ENCODE measurements at regions not wholly inside any gene's neighbourhood (a gene's known extent, or its start where the extent isn't known, plus 50 kb on each side); places are given as distances from the start of the nearest gene placed in this dataset.
"Not testable (repeated sequence)": the region's sequence is repeated elsewhere in the genome, so short reads cannot be mapped to it uniquely, and the experiment has no call there.

DNA sequence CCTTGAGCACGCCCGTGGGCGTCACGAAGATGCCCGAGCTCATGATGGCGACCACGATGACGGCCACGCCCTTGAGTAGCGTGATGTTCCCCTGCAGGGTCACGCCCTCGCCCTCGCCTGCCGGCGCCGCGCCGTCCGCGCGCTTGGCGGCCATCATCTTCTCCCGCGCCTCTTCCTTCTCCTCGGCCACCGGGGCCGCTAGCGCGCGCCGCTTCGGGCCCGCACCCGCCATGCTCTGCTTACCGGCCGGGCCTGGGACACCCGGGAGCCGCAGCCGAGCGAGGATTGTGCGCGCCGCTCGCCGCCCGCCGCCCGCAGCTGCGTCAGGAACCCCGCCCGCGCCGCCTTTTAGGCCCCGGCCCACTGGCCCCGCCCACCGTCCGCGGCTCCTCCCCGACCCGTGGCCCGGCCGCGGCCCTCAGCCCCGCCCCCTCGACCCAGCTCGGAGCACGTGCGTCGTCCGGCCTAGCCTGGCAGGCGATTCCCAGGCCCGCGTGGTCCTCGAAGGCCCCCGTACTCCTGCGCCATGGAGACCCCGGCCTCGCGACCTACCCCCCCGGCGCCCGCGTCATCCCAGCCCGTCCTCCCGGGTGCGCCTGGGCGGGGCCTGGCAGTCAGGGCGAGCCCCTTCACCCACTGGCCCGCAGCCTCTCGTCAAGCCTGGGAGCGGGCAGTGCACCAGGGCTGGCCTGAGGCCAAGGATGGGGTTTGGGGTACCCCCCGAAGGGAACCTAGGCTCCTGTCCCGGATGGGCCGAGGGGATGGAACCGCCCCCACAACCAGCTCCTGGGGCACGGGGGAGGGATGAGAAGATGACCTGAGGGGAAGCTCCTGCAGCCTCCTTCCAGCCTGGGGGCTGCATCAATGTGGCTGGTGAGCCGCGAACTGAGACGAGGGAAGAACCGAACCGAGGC is 79.0 kb upstream of the METTL9 start (continued):
- TF ChIP-seq, protein P1, sequence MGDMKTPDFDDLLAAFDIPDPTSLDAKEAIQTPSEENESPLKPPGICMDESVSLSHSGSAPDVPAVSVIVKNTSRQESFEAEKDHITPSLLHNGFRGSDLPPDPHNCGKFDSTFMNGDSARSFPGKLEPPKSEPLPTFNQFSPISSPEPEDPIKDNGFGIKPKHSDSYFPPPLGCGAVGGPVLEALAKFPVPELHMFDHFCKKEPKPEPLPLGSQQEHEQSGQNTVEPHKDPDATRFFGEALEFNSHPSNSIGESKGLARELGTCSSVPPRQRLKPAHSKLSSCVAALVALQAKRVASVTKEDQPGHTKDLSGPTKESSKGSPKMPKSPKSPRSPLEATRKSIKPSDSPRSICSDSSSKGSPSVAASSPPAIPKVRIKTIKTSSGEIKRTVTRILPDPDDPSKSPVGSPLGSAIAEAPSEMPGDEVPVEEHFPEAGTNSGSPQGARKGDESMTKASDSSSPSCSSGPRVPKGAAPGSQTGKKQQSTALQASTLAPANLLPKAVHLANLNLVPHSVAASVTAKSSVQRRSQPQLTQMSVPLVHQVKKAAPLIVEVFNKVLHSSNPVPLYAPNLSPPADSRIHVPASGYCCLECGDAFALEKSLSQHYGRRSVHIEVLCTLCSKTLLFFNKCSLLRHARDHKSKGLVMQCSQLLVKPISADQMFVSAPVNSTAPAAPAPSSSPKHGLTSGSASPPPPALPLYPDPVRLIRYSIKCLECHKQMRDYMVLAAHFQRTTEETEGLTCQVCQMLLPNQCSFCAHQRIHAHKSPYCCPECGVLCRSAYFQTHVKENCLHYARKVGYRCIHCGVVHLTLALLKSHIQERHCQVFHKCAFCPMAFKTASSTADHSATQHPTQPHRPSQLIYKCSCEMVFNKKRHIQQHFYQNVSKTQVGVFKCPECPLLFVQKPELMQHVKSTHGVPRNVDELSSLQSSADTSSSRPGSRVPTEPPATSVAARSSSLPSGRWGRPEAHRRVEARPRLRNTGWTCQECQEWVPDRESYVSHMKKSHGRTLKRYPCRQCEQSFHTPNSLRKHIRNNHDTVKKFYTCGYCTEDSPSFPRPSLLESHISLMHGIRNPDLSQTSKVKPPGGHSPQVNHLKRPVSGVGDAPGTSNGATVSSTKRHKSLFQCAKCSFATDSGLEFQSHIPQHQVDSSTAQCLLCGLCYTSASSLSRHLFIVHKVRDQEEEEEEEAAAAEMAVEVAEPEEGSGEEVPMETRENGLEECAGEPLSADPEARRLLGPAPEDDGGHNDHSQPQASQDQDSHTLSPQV (IDR thresholded peaks at IDR 0.05): peak; percentile 99
- TF ChIP-seq L3MBTL2 (IDR thresholded peaks at IDR 0.05) (peak; percentile 99), RBBP5 (IDR thresholded peaks at IDR 0.05; ENCODE audit: borderline replicate concordance, insufficient read depth, low read length, poor library complexity, severe bottlenecking) (peak; percentile 66), TEAD1 (CRISPR knock-in tag; IDR thresholded peaks at IDR 0.05) (peak in 1 of 2 experiments; percentile 75; a peak in 1 of 4 replicates), JUN (IDR thresholded peaks at IDR 0.05; ENCODE audit: borderline replicate concordance, low read depth, low read length) (peak; percentile 21; the same call in 1 of the 2 replicates), JUN (CRISPR knock-in tag; IDR thresholded peaks at IDR 0.05; ENCODE audit: borderline replicate concordance) (0 out of 2 replicates have a peak, but pooled peaks have one; percentile 28), CEBPG (CRISPR knock-in tag; IDR thresholded peaks at IDR 0.05) (0 out of 2 replicates have a peak, but pooled peaks have one; percentile 37), LCOR (CRISPR knock-in tag; IDR thresholded peaks at IDR 0.05) (0 out of 2 replicates have a peak, but pooled peaks have one; percentile 53), CTBP1 (IDR thresholded peaks at IDR 0.05; ENCODE audit: borderline replicate concordance) (peak; percentile 66), ZNF583 (CRISPR knock-in tag; IDR thresholded peaks at IDR 0.05) (peak; percentile 87), EP400 (IDR thresholded peaks at IDR 0.05) (peak; percentile 87), GABPA (tag; conservative IDR thresholded peaks at IDR 0.05; ENCODE audit: low read depth) (peak; percentile 40; the same call in 1 of the 2 replicates), NR2C1 (tag; IDR thresholded peaks at IDR 0.05) (peak; percentile 63; the same call in 1 of the 2 replicates)
- TF ChIP-seq, protein P2, sequence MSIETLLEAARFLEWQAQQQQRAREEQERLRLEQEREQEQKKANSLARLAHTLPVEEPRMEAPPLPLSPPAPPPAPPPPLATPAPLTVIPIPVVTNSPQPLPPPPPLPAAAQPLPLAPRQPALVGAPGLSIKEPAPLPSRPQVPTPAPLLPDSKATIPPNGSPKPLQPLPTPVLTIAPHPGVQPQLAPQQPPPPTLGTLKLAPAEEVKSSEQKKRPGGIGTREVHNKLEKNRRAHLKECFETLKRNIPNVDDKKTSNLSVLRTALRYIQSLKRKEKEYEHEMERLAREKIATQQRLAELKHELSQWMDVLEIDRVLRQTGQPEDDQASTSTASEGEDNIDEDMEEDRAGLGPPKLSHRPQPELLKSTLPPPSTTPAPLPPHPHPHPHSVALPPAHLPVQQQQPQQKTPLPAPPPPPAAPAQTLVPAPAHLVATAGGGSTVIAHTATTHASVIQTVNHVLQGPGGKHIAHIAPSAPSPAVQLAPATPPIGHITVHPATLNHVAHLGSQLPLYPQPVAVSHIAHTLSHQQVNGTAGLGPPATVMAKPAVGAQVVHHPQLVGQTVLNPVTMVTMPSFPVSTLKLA (conservative IDR thresholded peaks at IDR 0.05): peak; percentile 91 to 96
- not testable (repeated sequence) for TF ChIP-seq CEBPG (tag; conservative IDR thresholded peaks at IDR 0.05 in 1 of 2, IDR thresholded peaks at IDR 0.05 in 1 of 2); NR2C1 (IDR thresholded peaks at IDR 0.05)
- TF ChIP-seq, protein P3, sequence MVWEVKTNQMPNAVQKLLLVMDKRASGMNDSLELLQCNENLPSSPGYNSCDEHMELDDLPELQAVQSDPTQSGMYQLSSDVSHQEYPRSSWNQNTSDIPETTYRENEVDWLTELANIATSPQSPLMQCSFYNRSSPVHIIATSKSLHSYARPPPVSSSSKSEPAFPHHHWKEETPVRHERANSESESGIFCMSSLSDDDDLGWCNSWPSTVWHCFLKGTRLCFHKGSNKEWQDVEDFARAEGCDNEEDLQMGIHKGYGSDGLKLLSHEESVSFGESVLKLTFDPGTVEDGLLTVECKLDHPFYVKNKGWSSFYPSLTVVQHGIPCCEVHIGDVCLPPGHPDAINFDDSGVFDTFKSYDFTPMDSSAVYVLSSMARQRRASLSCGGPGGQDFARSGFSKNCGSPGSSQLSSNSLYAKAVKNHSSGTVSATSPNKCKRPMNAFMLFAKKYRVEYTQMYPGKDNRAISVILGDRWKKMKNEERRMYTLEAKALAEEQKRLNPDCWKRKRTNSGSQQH (CRISPR knock-in tag; IDR thresholded peaks at IDR 0.05): peak; percentile 41; the same call in 1 of the 2 replicates
- TF ChIP-seq, protein P4, sequence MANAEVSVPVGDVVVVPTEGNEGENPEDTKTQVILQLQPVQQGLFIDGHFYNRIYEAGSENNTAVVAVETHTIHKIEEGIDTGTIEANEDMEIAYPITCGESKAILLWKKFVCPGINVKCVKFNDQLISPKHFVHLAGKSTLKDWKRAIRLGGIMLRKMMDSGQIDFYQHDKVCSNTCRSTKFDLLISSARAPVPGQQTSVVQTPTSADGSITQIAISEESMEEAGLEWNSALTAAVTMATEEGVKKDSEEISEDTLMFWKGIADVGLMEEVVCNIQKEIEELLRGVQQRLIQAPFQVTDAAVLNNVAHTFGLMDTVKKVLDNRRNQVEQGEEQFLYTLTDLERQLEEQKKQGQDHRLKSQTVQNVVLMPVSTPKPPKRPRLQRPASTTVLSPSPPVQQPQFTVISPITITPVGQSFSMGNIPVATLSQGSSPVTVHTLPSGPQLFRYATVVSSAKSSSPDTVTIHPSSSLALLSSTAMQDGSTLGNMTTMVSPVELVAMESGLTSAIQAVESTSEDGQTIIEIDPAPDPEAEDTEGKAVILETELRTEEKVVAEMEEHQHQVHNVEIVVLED (CRISPR knock-in tag; IDR thresholded peaks at IDR 0.05): peak; percentile 60
